GM10266 (cell line): ENCODE measurements at regions not wholly inside any gene's neighbourhood (a gene's known extent, or its start where the extent isn't known, plus 50 kb on each side); places are given as distances from the start of the nearest gene placed in this dataset.
"Not testable (repeated sequence)": the region's sequence is repeated elsewhere in the genome, so short reads cannot be mapped to it uniquely, and the experiment has no call there.

Experiments
- DNase-seq: peaks from one replicate; pipeline ENCODE4 v3.0.0; 2012; ENCODE audit errors: extremely low spot score
- TF ChIP-seq, protein P1 (sequence below): IDR thresholded peaks from 2 replicates; pipeline ENCODE4 v1.5.1; 2012; ENCODE audit warnings: mild to moderate bottlenecking, low read depth; ENCODE audit not compliant: control insufficient read depth, insufficient read depth; ENCODE audit errors: missing control alignments

DNA sequence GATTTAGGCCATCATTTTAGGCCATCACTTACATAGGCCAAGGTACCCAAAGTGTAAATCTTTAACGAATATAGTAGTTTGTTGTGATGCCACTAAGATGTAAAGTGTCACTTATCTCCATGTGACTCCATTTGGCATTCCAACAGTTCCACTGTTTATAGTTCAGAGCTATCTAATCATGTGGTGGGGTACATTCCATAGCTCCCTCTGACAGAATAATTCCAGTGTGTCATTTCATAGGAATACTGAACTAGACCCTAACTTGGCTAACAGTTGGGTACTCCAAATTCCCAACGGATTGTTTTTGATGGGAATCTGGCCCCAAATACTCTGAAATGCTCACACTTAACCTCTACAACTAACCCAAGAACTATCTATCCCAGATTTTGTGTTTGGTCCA is 76.7 kb upstream of the FST start:
- TF ChIP-seq, protein P1, sequence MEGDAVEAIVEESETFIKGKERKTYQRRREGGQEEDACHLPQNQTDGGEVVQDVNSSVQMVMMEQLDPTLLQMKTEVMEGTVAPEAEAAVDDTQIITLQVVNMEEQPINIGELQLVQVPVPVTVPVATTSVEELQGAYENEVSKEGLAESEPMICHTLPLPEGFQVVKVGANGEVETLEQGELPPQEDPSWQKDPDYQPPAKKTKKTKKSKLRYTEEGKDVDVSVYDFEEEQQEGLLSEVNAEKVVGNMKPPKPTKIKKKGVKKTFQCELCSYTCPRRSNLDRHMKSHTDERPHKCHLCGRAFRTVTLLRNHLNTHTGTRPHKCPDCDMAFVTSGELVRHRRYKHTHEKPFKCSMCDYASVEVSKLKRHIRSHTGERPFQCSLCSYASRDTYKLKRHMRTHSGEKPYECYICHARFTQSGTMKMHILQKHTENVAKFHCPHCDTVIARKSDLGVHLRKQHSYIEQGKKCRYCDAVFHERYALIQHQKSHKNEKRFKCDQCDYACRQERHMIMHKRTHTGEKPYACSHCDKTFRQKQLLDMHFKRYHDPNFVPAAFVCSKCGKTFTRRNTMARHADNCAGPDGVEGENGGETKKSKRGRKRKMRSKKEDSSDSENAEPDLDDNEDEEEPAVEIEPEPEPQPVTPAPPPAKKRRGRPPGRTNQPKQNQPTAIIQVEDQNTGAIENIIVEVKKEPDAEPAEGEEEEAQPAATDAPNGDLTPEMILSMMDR = no peak
- DNase-seq = no peak

DNA sequence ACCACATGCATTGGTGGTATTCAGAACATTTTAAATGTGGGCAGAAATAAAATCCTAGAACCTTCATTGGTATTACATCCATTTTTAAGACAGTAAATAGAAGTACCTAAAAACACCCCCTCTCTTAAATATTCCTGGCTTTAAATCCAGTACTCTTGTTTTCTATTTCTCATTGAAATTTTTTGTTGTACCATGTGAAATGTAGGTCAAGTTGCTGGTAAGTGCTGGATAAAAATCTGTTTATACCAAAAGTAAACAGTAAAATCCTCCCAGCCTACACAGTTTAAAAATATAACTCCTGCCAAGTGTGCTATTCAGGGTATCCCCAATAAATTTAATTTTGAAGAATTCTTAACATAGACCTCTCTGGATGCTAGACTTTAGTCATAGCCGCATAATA is 75.0 kb upstream of the FST start:
- no peak for DNase-seq
- TF ChIP-seq, protein P1 = no peak

DNA sequence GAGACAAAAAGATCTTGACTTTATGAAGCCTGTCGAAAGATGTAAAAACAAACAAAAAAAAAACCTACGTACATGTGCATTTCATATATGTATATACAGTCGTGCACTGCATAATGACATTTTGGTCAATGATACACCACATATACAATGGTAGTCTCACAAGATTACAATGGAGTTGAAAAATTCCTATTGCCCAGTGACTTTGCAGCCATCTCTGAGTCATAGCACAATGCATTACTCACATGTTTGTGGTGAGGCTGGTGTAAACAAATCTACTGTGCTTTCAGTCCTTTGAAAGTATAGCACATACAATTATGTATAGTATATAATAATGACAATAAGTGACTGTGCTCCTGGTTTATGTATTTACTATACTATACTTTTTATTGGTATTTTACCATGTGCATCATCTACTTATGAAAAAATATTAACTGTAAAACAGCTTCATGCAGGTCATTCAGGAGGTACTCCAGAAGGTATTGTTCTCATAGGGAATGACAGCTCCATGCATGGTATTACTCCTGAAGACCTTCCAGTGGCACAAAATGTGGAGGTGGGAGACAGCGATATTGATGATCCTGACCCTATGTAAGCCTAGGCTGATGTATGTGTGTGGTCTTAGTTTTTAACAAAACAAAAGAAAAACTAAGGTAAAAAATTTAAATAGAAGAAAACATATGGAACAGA is 73.7 kb upstream of the FST start:
- TF ChIP-seq, protein P1 = no peak
- no peak for DNase-seq

DNA sequence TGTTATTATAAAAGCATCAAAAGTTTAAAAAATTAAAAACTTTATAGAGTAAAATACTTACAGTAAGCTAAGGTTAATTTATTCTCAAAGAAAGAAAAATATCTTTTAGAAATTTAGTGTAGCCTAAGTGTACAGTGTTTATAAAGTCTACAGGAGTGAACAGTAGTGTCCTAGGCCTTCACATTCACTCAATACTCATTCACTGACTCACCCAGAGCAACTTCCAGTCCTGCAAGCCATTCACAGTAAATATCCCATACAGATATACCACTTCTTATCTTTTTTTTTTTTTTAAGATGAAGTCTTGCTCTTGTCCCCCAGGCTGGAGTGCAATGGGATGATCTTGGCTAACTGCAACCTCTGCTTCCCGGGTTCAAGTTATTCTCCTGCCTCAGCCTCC is 73.1 kb upstream of the FST start:
- TF ChIP-seq, protein P1 = no peak
- no peak for DNase-seq

DNA sequence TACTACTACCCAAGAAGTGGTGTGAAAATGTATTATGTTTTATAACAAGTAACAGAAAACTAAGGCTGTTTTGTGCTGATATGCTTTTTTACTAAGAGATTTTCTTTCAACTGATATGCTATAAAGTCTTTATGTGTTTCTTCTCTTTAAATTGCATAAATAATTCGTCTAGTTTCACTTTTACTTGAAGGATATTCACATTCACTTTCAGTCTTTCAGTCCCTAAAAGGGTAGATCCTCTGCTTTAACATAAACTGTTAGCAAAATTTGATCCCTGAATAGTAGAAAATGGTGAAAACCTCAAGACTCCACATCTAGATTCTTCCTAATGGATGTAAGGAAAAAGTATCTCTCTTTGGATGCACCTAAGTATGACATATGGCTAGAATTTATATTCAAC is 69.0 kb upstream of the FST start:
- TF ChIP-seq, protein P1 = no peak
- no peak for DNase-seq

DNA sequence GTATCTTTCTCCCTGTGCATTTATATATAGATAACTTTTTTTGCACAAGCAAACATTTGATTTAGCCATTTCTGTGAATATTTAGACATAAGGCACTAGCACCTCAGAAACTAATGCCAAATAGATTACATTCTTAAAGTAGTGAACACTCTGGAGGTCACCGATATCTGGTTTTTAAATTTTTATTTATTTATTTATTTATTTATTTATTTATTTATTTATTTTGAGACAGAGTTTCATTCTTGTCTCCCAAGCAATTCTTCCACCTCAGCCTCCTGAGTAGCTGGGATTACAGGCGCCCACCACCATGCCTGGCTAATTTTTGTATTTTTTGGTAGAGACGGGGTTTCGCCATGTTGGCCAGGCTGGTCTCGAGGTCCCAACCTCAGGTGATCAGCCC is 67.9 kb upstream of the FST start:
- not testable (repeated sequence) for DNase-seq

DNA sequence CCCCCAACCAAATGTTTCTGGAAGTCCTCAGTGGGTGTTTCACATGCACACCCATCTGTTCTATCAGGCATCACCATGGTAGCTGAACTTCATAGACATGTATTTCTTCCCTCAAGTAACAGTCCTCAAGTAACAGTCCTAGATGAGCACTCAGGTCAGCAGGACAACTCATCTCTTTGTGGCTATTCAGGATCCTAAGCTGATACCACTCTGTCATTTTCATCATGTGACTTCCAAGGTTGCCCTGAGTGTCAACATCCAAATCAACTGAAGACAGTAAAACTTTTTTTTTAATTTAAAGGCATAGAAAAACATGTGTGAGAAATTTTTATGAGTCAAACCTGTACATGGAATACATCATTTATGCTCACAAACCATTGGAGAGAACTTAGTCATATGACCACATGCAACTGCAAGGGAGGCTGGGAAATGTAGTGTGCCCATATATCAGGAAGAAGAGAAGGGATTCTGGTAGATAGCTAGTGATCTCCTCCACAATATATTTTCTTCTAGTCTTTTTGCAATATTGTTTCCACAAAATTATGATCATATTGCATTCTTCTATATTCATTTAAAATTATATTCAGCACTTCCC is 64.2 kb upstream of the FST start:
- TF ChIP-seq, protein P1 = no peak
- no peak for DNase-seq
